ENCODE measurements at regions not wholly inside any gene's neighbourhood (a gene's known extent, or its start where the extent isn't known, plus 50 kb on each side); places are given as distances from the start of the nearest gene placed in this dataset.
A peak's percentile ranks its signal among the peaks of the same experiment; 100 is the strongest.

- 53% methylated on average over 2 of the region's 2 CpGs for WGBS (ENCODE audit: low lambda C conversion rate)
These were observed 427.5 kb downstream of the METTL15 start for GRCh38 chr11:28535677-28536076.

GRCh38 chr11:28529540-28530410, 421.6 kb downstream of the METTL15 start:
- 41% methylated on average over 3 of the region's 3 CpGs for WGBS (ENCODE audit: low lambda C conversion rate)
- Histone ChIP-seq H3K9me2 (no peaks in the 10 kb centered on the region), H4K20me1 (ENCODE audit: insufficient read depth) (no peaks in the 10 kb centered on the region), H3K79me2 (ENCODE audit: insufficient read depth) (no peaks in the 10 kb centered on the region), H3K27ac (ENCODE audit: low read depth in 2 of 2, low read length in 1 of 2) (no peak overlapping the region), H3K27me3 (ENCODE audit: insufficient read depth) (no peaks in the 10 kb centered on the region), H3K9me3 (no peaks in the 10 kb centered on the region; the same call in 1 of the 2 replicates), H3K9ac (no peak overlapping the region), H3K36me3 (replicated peaks in 1 of 2; ENCODE audit: control insufficient read depth in 1 of 2, insufficient read depth in 2 of 2, low read length in 1 of 2) (no peaks in the 10 kb centered on the region), H3K4me2 (no peak overlapping the region), H2AFZ (ENCODE audit: low read depth) (no peak overlapping the region), H3K4me3 (ENCODE audit: low read depth in 2 of 2, low read length in 1 of 2) (no peak overlapping the region; a peak in 1 of 4 replicates), H3F3A (replicated peaks; ENCODE audit: insufficient read depth) (no peaks in the 10 kb centered on the region), H3K4me1 (ENCODE audit: control insufficient read depth in 1 of 2, insufficient read depth in 2 of 2, low read depth in 1 of 2, low read length in 1 of 2) (no peaks in the 10 kb centered on the region)
- POLR2A ChIA-PET: interaction anchor here (0.5 to 0.8 kb wide), 2 partner anchors 410 to 811 kb away, joined by 3 to 5 read pairs; no protein-coding TSS in a partner anchor
- DNase-seq: peak; percentile 32
- CTCF ChIA-PET: interaction anchor here (0.5 to 8.3 kb wide), 46 partner anchors 10 to 965 kb away, joined by 3 to 134 read pairs (median 4); partner anchors contain the start of gene BDNF
- TF ChIP-seq ZBTB33 (IDR thresholded peaks at IDR 0.05; ENCODE audit: borderline replicate concordance, low read depth) (no peak), USF2 (IDR thresholded peaks at IDR 0.05; ENCODE audit: borderline replicate concordance, low read depth, low read length) (no peak), IRF3 (IDR thresholded peaks at IDR 0.05; ENCODE audit: low read depth, low read length) (no peak), PBX3 (IDR thresholded peaks at IDR 0.05) (no peak), FOXJ3 (CRISPR knock-in tag; IDR thresholded peaks at IDR 0.05) (no peak), SMC3 (IDR thresholded peaks at IDR 0.05; ENCODE audit: low read depth, low read length) (peak; percentile 60), YY1 (IDR thresholded peaks at IDR 0.05; ENCODE audit: low read depth) (no peak), FOSL2 (IDR thresholded peaks at IDR 0.05; ENCODE audit: borderline replicate concordance, low read depth) (no peak), CHD2 (IDR thresholded peaks at IDR 0.05; ENCODE audit: low read length, partially characterized antibody) (no peak), NRF1 (IDR thresholded peaks at IDR 0.05; ENCODE audit: low read depth, low read length) (no peak), RAD21 (IDR thresholded peaks at IDR 0.05; ENCODE audit: low read length) (peak; percentile 76), USF1 (IDR thresholded peaks at IDR 0.05; ENCODE audit: borderline replicate concordance, low read depth) (no peak), RCOR1 (IDR thresholded peaks at IDR 0.05; ENCODE audit: low read length) (no peak), RFX5 (IDR thresholded peaks at IDR 0.05; ENCODE audit: low read length) (no peak)

More at GRCh38 chr11:28535677-28536076, 427.5 kb downstream of the METTL15 start:
- Histone ChIP-seq H3K27me3 (ENCODE audit: insufficient read depth) (no peaks in the 10 kb centered on the region), H3K4me3 (ENCODE audit: low read depth in 2 of 2, low read length in 1 of 2) (no peak overlapping the region), H2AFZ (ENCODE audit: low read depth) (no peak overlapping the region), H3K9ac (no peak overlapping the region), H3K79me2 (ENCODE audit: insufficient read depth) (no peaks in the 10 kb centered on the region), H3F3A (replicated peaks; ENCODE audit: insufficient read depth) (no peaks in the 10 kb centered on the region), H3K36me3 (replicated peaks in 1 of 2; ENCODE audit: control insufficient read depth in 1 of 2, insufficient read depth in 2 of 2, low read length in 1 of 2) (no peaks in the 10 kb centered on the region), H3K4me1 (ENCODE audit: control insufficient read depth in 1 of 2, insufficient read depth in 2 of 2, low read depth in 1 of 2, low read length in 1 of 2) (no peaks in the 10 kb centered on the region), H4K20me1 (ENCODE audit: insufficient read depth) (no peaks in the 10 kb centered on the region), H3K4me2 (no peak overlapping the region), H3K27ac (ENCODE audit: low read depth in 2 of 2, low read length in 1 of 2) (no peak overlapping the region), H3K9me2 (no peaks in the 10 kb centered on the region), H3K9me3 (no peaks in the 10 kb centered on the region)
- ChIA-PET POLR2A (no interaction called here), CTCF (no interaction called here)
- TF ChIP-seq FOXJ3 (CRISPR knock-in tag; IDR thresholded peaks at IDR 0.05) (no peak), EZH2phosphoT487 (IDR thresholded peaks at IDR 0.05; ENCODE audit: borderline replicate concordance, low read depth) (no peak), GATA2 (CRISPR knock-in tag; IDR thresholded peaks at IDR 0.05) (no peak), USF1 (IDR thresholded peaks at IDR 0.05; ENCODE audit: borderline replicate concordance, low read depth) (no peak)
- no peak for DNase-seq
